H1 (cell line): ENCODE measurements at regions not wholly inside any gene's neighbourhood (a gene's known extent, or its start where the extent isn't known, plus 50 kb on each side); places are given as distances from the start of the nearest gene placed in this dataset.

Source experiments
- CTCF ChIP-seq, 3 experiments: IDR thresholded peaks; 1 replicate in 2 of 3; 2 replicates in 1 of 3; pipeline versions ENCODE4 v1.5.1 to v1.6.1; 2011; ENCODE audit warnings: low read length in 3 of 3, mild to moderate bottlenecking in 3 of 3, inconsistent platforms in 2 of 3, low read depth in 1 of 3, moderate library complexity in 1 of 3; ENCODE audit not compliant: insufficient read depth in 1 of 3; ENCODE audit errors: control extremely low read depth in 1 of 3
- FOSL1 ChIP-seq: IDR thresholded peaks from 2 replicates; pipeline ENCODE4 v1.6.1; 2011; ENCODE audit warnings: mild to moderate bottlenecking, low read depth, low read length, moderate library complexity; ENCODE audit not compliant: insufficient read depth
- KDM5A ChIP-seq: fragments of 200-600 bp; IDR thresholded peaks from 2 replicates; pipeline ENCODE4 v1.7.1; 2012; ENCODE audit warnings: mild to moderate bottlenecking, low read length, inconsistent platforms, mixed read lengths
- POLR2A ChIP-seq, 2 experiments: IDR thresholded peaks; 1 replicate in 1 of 2; 2 replicates in 1 of 2; pipeline ENCODE4 v1.6.1; 2011; ENCODE audit warnings: low read depth in 2 of 2, low read length in 2 of 2, mild to moderate bottlenecking in 2 of 2; ENCODE audit errors: control extremely low read depth in 1 of 2
- RAD21 ChIP-seq, 2 experiments: IDR thresholded peaks in 1 of 2; conservative IDR thresholded peaks in 1 of 2; 2 replicates each; pipeline ENCODE4 v1.6.1; 2011; ENCODE audit warnings: low read depth in 2 of 2, low read length in 2 of 2, improper control_type of control experiment in 1 of 2, inconsistent platforms in 1 of 2, mild to moderate bottlenecking in 1 of 2, moderate library complexity in 1 of 2
- SIN3A ChIP-seq, 2 experiments: IDR thresholded peaks in 1 of 2; conservative IDR thresholded peaks in 1 of 2; 2 replicates each; pipeline ENCODE4 v1.6.1; 2011 to 2012; ENCODE audit warnings: low read length in 2 of 2, improper control_type of control experiment in 1 of 2, low read depth in 1 of 2, mild to moderate bottlenecking in 1 of 2
- SP1 ChIP-seq: IDR thresholded peaks from 2 replicates; pipeline ENCODE4 v1.6.1; 2011; ENCODE audit warnings: low read depth, low read length
- SP2 ChIP-seq: IDR thresholded peaks from 2 replicates; pipeline ENCODE4 v1.6.1; 2012; ENCODE audit warnings: mild to moderate bottlenecking, low read length, inconsistent platforms
- TEAD4 ChIP-seq: IDR thresholded peaks from 2 replicates; pipeline ENCODE4 v1.6.1; 2012; ENCODE audit warnings: low read depth, low read length, inconsistent platforms, mixed read lengths

- no peak for TF ChIP-seq CTCF (IDR thresholded peaks at IDR 0.05; ENCODE audit: control extremely low read depth in 1 of 3, insufficient read depth in 1 of 3, low read depth in 1 of 3, low read length in 3 of 3)
- no peak for TF ChIP-seq TEAD4
- no peak for TF ChIP-seq SP2
- no peak for TF ChIP-seq RAD21 (IDR thresholded peaks at IDR 0.05 in 1 of 2, conservative IDR thresholded peaks at IDR 0.05 in 1 of 2; ENCODE audit: low read depth in 2 of 2, low read length in 2 of 2)
- TF ChIP-seq FOSL1 = no peak
- TF ChIP-seq SIN3A (conservative IDR thresholded peaks at IDR 0.05 in 1 of 2, IDR thresholded peaks at IDR 0.05 in 1 of 2; ENCODE audit: low read depth in 1 of 2, low read length in 2 of 2) = no peak
- no peak for TF ChIP-seq POLR2A (IDR thresholded peaks at IDR 0.05; ENCODE audit: control extremely low read depth in 1 of 2, low read depth in 2 of 2, low read length in 2 of 2)
- no peak for TF ChIP-seq SP1
- no peak for TF ChIP-seq KDM5A
These were observed 51.6 kb upstream of the BDKRB2 start for GRCh38 chr14:96153003-96153402.
